Endothelial cell of umbilical vein (primary cell): ENCODE measurements at regions not wholly inside any gene's neighbourhood (a gene's known extent, or its start where the extent isn't known, plus 50 kb on each side); places are given as distances from the start of the nearest gene placed in this dataset.

Experiments used
- BruUV-seq: library from RNA; stranded (reverse); fragments of 400-500 nt; replicated peaks from 2 replicates; lab custom pipeline; 2021; lab: Mats Ljungman, UMichigan
- CTCF ChIA-PET: fragments of 300-600, 350-600 bp; sonication (Branson Sonifier 250); formaldehyde crosslinking; loops from one replicate; lab custom pipeline; 2021; ENCODE audit warnings: antibody characterized with exemption, inconsistent platforms; lab: Charles Lee
- POLR2A ChIA-PET: fragments of 300-600, 350-600 bp; sonication (Branson Sonifier 250); formaldehyde crosslinking; loops from one replicate; lab custom pipeline; 2021; ENCODE audit warnings: antibody characterized with exemption, inconsistent platforms; lab: Charles Lee
- DNase-seq: peaks from one replicate; pipeline ENCODE4 v3.0.0-alpha.2; 2011; ENCODE audit warnings: low read depth, low spot score
- FAIRE-seq: peaks from 2 replicates; lab custom pipeline; 2011; peaks lifted over from hg19 to GRCh38; lab: Jason Lieb, UNC
- H2AFZ ChIP-seq: 2 replicates; pipeline ENCODE4 v1.6.0; 2012; ENCODE audit warnings: low read depth, low read length, control low read depth, inconsistent platforms
- H3K27ac ChIP-seq: 2 replicates; pipeline ENCODE4 v1.5.1; 2011; ENCODE audit warnings: low read depth, mild to moderate bottlenecking, control low read depth, low read length, moderate library complexity; ENCODE audit not compliant: insufficient read depth
- H3K27me3 ChIP-seq, 2 experiments: 2 replicates each; pipeline versions ENCODE4 v1.6.0 to v1.6.1; 2011; ENCODE audit warnings: low read length in 2 of 2, mixed read lengths in 1 of 2; ENCODE audit not compliant: control insufficient read depth in 2 of 2, insufficient read depth in 2 of 2
- H3K36me3 ChIP-seq, 2 experiments: 2 replicates in 1 of 2; 3 replicates in 1 of 2; pipeline ENCODE4 v1.5.1; 2011; ENCODE audit warnings: low read length in 2 of 2, mild to moderate bottlenecking in 1 of 2, moderate library complexity in 1 of 2; ENCODE audit not compliant: control insufficient read depth in 2 of 2, insufficient read depth in 2 of 2; ENCODE audit errors: extremely low read depth in 1 of 2
- H3K4me1 ChIP-seq: 3 replicates; pipeline ENCODE4 v1.5.1; 2011; ENCODE audit warnings: mild to moderate bottlenecking, low read length; ENCODE audit not compliant: control insufficient read depth, insufficient read depth; ENCODE audit errors: extremely low read depth
- H3K4me2 ChIP-seq: 2 replicates; pipeline ENCODE4 v1.6.1; 2011; ENCODE audit warnings: low read length, control low read depth, mixed read lengths; ENCODE audit not compliant: insufficient read depth
- H3K4me3 ChIP-seq, 3 experiments: fragments of 200-600 bp in 1 of 3; sonication (generic), shearing (Covaris generic) in 1 of 3; replicated peaks in 1 of 3; 2 replicates each; pipeline ENCODE4 v1.5.1; 2011 to 2016; ENCODE audit warnings: control low read depth in 3 of 3, low read length in 3 of 3, mild to moderate bottlenecking in 2 of 3, inconsistent platforms in 1 of 3, low read depth in 1 of 3, moderate library complexity in 1 of 3; ENCODE audit not compliant: insufficient read depth in 1 of 3
- H3K79me2 ChIP-seq: 2 replicates; pipeline ENCODE4 v1.6.0; 2012; ENCODE audit warnings: low read length, inconsistent platforms; ENCODE audit not compliant: control insufficient read depth, insufficient read depth
- H3K9ac ChIP-seq: replicated peaks from 2 replicates; pipeline ENCODE3; 2011; ENCODE audit warnings: low read length, control low read depth; ENCODE audit not compliant: insufficient read depth; ENCODE audit errors: extremely low read depth
- H3K9me1 ChIP-seq: replicated peaks from 3 replicates; pipeline ENCODE4 v1.6.0; 2011; ENCODE audit warnings: mild to moderate bottlenecking, low read length; ENCODE audit not compliant: control insufficient read depth, insufficient read depth; ENCODE audit errors: extremely low read depth
- H3K9me3 ChIP-seq: replicated peaks from 2 replicates; pipeline ENCODE4 v1.5.1; 2012; ENCODE audit warnings: low read length, inconsistent platforms; ENCODE audit not compliant: control insufficient read depth, insufficient read depth
- H4K20me1 ChIP-seq: replicated peaks from 2 replicates; pipeline ENCODE3; 2011; ENCODE audit warnings: mild to moderate bottlenecking, low read length; ENCODE audit not compliant: control insufficient read depth, insufficient read depth; ENCODE audit errors: extremely low read depth
- EZH2 ChIP-seq: IDR thresholded peaks from 2 replicates; pipeline ENCODE4 v1.6.1; 2012; ENCODE audit warnings: borderline replicate concordance, low read depth, mild to moderate bottlenecking, moderate library complexity, low read length, inconsistent platforms; ENCODE audit not compliant: severe bottlenecking
- FOS ChIP-seq: IDR thresholded peaks from 2 replicates; pipeline ENCODE4 v1.6.1; 2011; ENCODE audit warnings: mild to moderate bottlenecking, low read length, moderate library complexity, borderline replicate concordance; ENCODE audit not compliant: insufficient read depth
- GATA2 ChIP-seq: IDR thresholded peaks from 2 replicates; pipeline ENCODE4 v1.7.0; 2011; ENCODE audit warnings: low read depth, mild to moderate bottlenecking, moderate library complexity, mixed read lengths, low read length; ENCODE audit not compliant: insufficient read length, insufficient read depth
- JUN ChIP-seq: IDR thresholded peaks from 2 replicates; pipeline ENCODE4 v1.6.1; 2011; ENCODE audit warnings: borderline replicate concordance, low read depth; ENCODE audit not compliant: insufficient read length, insufficient read depth
- MAX ChIP-seq: IDR thresholded peaks from 2 replicates; pipeline ENCODE4 v1.6.1; 2011; ENCODE audit not compliant: insufficient read depth, insufficient read length
- MYC ChIP-seq: IDR thresholded peaks from one replicate; pipeline ENCODE4 v1.6.1; 2011; ENCODE audit warnings: mild to moderate bottlenecking, low read depth, low read length
- POLR2A ChIP-seq: IDR thresholded peaks from 2 replicates; pipeline ENCODE4 v1.6.1; 2012; ENCODE audit warnings: low read depth, mild to moderate bottlenecking, control low read depth, low read length
- POLR2AphosphoS5 ChIP-seq: IDR thresholded peaks from 2 replicates; pipeline ENCODE4 v1.6.1; 2012; ENCODE audit warnings: low read depth, mild to moderate bottlenecking, control low read depth, low read length, moderate library complexity; ENCODE audit not compliant: insufficient read depth
- dilution Hi-C: fragments of 300-500 bp; cut with MboI; formaldehyde crosslinking; loops from one replicate; pipeline ENCODE4 v1.15.0; 2019; ENCODE audit warnings: low sequenced_read_pairs; ENCODE audit not compliant: extremely low pct_ligation_motif_present
- intact Hi-C: fragments of 100-400 bp; cut with micrococcal nuclease; formaldehyde crosslinking; loops from one replicate; pipeline ENCODE4 v1.10.0; 2022
- TF ChIP-seq, protein P1 (sequence below), 2 donors: IDR thresholded peaks; 1 replicate in 1 of 2; 2 replicates in 1 of 2; pipeline ENCODE4 v1.5.1; 2011; ENCODE audit warnings: low read length in 2 of 2, mild to moderate bottlenecking in 2 of 2, moderate library complexity in 2 of 2, control low read depth in 1 of 2, inconsistent platforms in 1 of 2, low read depth in 1 of 2; ENCODE audit not compliant: insufficient read depth in 1 of 2; ENCODE audit errors: extremely low read depth in 1 of 2

- H3K4me1 ChIP-seq = no peaks in the 10 kb centered on the region
- FAIRE-seq (no peak), DNase-seq (peak; percentile 9)
- intact Hi-C loops = no loop called here
- H4K20me1 ChIP-seq = no peaks in the 10 kb centered on the region
- H3K9me1 ChIP-seq = no peaks in the 10 kb centered on the region
- H3K4me2 ChIP-seq = no peak overlapping the region
- dilution Hi-C loops = no loop called here
- no peak overlapping the region for H3K4me3 ChIP-seq
- no peak overlapping the region for H3K27ac ChIP-seq
- H3K9ac ChIP-seq = no peak overlapping the region
- no peaks in the 10 kb centered on the region for H3K36me3 ChIP-seq
- BruUV-seq = no TSS peak
- no peaks in the 10 kb centered on the region for H3K79me2 ChIP-seq
- no peak overlapping the region for H2AFZ ChIP-seq
- ChIA-PET CTCF (interaction anchor here (1.1 to 4.2 kb wide), 4 partner anchors 10 to 1399 kb away, joined by 3 to 25 read pairs (median 3); no protein-coding TSS in a partner anchor), POLR2A (no interaction called here)
- no peaks in the 10 kb centered on the region for H3K27me3 ChIP-seq
- no peak for TF ChIP-seq POLR2A
- TF ChIP-seq MYC = no peak
- no peak for TF ChIP-seq MAX
- no peak for TF ChIP-seq GATA2
- TF ChIP-seq JUN = no peak
- TF ChIP-seq POLR2AphosphoS5 = no peak
- TF ChIP-seq FOS = no peak
- TF ChIP-seq, protein P1, sequence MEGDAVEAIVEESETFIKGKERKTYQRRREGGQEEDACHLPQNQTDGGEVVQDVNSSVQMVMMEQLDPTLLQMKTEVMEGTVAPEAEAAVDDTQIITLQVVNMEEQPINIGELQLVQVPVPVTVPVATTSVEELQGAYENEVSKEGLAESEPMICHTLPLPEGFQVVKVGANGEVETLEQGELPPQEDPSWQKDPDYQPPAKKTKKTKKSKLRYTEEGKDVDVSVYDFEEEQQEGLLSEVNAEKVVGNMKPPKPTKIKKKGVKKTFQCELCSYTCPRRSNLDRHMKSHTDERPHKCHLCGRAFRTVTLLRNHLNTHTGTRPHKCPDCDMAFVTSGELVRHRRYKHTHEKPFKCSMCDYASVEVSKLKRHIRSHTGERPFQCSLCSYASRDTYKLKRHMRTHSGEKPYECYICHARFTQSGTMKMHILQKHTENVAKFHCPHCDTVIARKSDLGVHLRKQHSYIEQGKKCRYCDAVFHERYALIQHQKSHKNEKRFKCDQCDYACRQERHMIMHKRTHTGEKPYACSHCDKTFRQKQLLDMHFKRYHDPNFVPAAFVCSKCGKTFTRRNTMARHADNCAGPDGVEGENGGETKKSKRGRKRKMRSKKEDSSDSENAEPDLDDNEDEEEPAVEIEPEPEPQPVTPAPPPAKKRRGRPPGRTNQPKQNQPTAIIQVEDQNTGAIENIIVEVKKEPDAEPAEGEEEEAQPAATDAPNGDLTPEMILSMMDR (IDR thresholded peaks at IDR 0.05; ENCODE audit: extremely low read depth in 1 of 2, insufficient read depth in 1 of 2, low read depth in 1 of 2, low read length in 2 of 2) = no peak
- TF ChIP-seq EZH2 = no peak
- no peaks in the 10 kb centered on the region for H3K9me3 ChIP-seq
Measured at GRCh38 chr2:145919477-145919876, 1399.6 kb upstream of the ZEB2 start.
